ENCODE measurements at regions not wholly inside any gene's neighbourhood (a gene's known extent, or its start where the extent isn't known, plus 50 kb on each side); places are given as distances from the start of the nearest gene placed in this dataset.

GRCh38 chr20:48186447-48186846 is 401.2 kb upstream of the SULF2 start:
- no peak overlapping the region for H3K4me3 ChIP-seq (ENCODE audit: low read depth, low read length)
- no peak for DNase-seq (ENCODE audit: low read depth)
- no peak for TF ChIP-seq CTCF (IDR thresholded peaks at IDR 0.05; ENCODE audit: low read depth, low read length, missing control alignments)

GRCh38 chr20:48184229-48184628 is 398.9 kb upstream of the SULF2 start:
- DNase-seq (ENCODE audit: low read depth) = no peak
- H3K4me3 ChIP-seq (ENCODE audit: low read depth, low read length) = no peak overlapping the region
- TF ChIP-seq CTCF (IDR thresholded peaks at IDR 0.05; ENCODE audit: low read depth, low read length, missing control alignments) = no peak

- no peak for TF ChIP-seq CTCF (IDR thresholded peaks at IDR 0.05; ENCODE audit: low read depth, low read length, missing control alignments)
- no peak overlapping the region for H3K4me3 ChIP-seq (ENCODE audit: low read depth, low read length)
- DNase-seq (ENCODE audit: low read depth) = no peak
Observed at GRCh38 chr20:48181261-48181935, 396.1 kb upstream of the SULF2 start.

- no peak for DNase-seq (ENCODE audit: low read depth)
Observed at GRCh38 chr20:48180618-48181017, 395.3 kb upstream of the SULF2 start.

GRCh38 chr20:48180024-48180423 is 394.7 kb upstream of the SULF2 start:
- H3K4me3 ChIP-seq (ENCODE audit: low read depth, low read length) = no peak overlapping the region
- no peak for TF ChIP-seq CTCF (IDR thresholded peaks at IDR 0.05; ENCODE audit: low read depth, low read length, missing control alignments)
- no peak for DNase-seq (ENCODE audit: low read depth)

More at GRCh38 chr20:48180618-48181017, 395.3 kb upstream of the SULF2 start:
- no peak for TF ChIP-seq CTCF (IDR thresholded peaks at IDR 0.05; ENCODE audit: low read depth, low read length, missing control alignments)
- H3K4me3 ChIP-seq (ENCODE audit: low read depth, low read length) = no peak overlapping the region

- no peak for TF ChIP-seq CTCF (IDR thresholded peaks at IDR 0.05; ENCODE audit: low read depth, low read length, missing control alignments)
- no peak overlapping the region for H3K4me3 ChIP-seq (ENCODE audit: low read depth, low read length)
- no peak for DNase-seq (ENCODE audit: low read depth)
Observed at GRCh38 chr20:48178633-48179032, 393.4 kb upstream of the SULF2 start.

GRCh38 chr20:48177058-48177457 is 391.8 kb upstream of the SULF2 start:
- no peak overlapping the region for H3K4me3 ChIP-seq (ENCODE audit: low read depth, low read length)
- DNase-seq (ENCODE audit: low read depth) = no peak
- TF ChIP-seq CTCF (IDR thresholded peaks at IDR 0.05; ENCODE audit: low read depth, low read length, missing control alignments) = no peak

Data from GM12864 (cell line).